ENCODE measurements at regions not wholly inside any gene's neighbourhood (a gene's known extent, or its start where the extent isn't known, plus 50 kb on each side); places are given as distances from the start of the nearest gene placed in this dataset.

DNA sequence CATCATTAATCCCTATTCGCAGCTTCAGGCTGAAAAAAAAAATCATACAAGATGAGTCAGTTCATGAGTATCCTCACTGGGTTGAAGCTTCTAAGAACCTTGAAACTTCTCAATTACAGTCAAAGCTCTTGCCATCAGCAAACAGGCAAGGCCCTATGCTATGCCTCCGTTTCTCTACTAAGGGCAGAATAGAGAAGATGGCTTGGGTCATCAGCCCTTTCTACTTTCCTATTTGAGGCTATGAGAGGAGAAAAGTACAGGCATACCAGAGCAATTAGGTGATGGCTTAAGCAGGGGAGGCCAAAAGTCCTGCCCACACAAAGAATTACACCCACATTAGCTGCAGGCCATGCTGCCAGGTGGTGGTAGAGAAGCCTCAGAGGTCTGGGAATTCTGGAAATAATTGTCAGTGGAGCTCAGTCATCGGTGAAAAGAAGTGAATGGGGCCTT lies 89.0 kb downstream of the MRPL46 start:
- DNase-seq = no peak

GRCh38 chr15:88377509-88377908 lies 89.7 kb downstream of the MRPL46 start:
- DNase-seq = no peak

- no peak for DNase-seq
These were observed 90.5 kb downstream of the MRPL46 start for GRCh38 chr15:88376574-88377174.

GRCh38 chr15:88375234-88375927 lies 91.8 kb downstream of the MRPL46 start:
- DNase-seq = no peak

DNA sequence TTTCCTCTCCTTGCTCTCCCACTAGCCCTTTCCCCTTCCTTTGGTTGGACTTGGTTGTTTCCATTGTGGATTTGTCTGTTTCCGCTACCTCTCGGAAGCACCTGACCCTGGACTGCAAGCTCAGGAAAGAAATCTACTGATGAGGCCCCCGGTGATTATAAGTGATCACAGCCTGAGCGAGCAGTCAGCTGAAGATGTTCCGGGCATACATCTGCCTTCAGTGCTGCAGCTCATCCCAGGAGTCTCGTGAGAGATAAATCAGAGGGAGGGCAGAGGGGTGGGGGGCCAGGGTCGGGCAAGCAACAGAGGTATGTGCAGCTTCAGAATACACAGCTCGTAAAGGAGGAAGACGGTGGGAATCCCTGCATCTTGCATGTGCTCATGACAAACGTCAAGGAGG lies 102.1 kb downstream of the MRPL46 start:
- no peak for DNase-seq

- DNase-seq = no peak
These were observed 92.2 kb upstream of the NTRK3 start for GRCh38 chr15:88348579-88349230.

- no peak for DNase-seq
These were observed 89.4 kb upstream of the NTRK3 start for GRCh38 chr15:88345962-88346361.

DNA sequence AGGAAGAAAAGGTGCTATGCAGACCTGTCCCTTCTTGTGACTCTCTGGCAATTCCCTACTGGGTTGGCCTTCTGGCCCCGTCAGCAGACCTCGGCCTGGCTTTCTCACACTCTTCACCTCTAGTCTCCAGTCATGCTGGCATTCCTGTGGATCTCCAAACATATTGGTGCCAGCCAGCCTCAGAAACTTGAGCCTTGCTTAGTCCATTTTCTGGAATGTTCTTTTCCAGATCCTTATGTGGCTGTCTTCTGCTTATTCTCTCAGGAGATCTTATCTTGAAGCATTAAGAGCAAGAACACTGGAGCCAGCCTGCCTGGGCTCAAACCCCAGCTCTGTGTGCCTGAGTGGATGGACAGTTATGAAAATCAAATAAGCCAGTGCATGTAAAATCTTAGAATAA lies 88.2 kb upstream of the NTRK3 start:
- DNase-seq = no peak

DNA sequence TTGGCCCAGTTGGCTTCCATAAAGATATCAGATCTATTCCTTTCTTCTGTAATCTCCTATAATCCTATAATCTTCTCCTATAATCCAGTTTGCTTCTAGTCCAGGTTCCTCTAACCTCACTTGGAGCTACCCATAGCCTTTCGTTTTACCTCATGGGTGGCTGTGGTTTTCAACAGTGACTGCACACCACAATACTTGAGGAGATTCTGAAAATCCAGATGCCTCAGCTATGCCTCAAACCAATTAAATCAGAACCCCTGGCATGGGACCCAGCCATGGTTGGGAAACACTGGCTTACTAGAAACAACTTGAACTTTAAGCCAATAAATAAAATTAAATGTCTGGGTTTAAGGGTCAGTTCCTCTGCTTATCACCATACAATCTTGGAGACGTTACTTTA lies 86.1 kb upstream of the NTRK3 start:
- DNase-seq = no peak

- DNase-seq = no peak
These were observed 85.1 kb upstream of the NTRK3 start for GRCh38 chr15:88341653-88342052.

- no peak for DNase-seq
These were observed 84.5 kb upstream of the NTRK3 start for GRCh38 chr15:88341006-88341405.

- DNase-seq = no peak
These were observed 81.5 kb upstream of the NTRK3 start for GRCh38 chr15:88337993-88338392.

DNA sequence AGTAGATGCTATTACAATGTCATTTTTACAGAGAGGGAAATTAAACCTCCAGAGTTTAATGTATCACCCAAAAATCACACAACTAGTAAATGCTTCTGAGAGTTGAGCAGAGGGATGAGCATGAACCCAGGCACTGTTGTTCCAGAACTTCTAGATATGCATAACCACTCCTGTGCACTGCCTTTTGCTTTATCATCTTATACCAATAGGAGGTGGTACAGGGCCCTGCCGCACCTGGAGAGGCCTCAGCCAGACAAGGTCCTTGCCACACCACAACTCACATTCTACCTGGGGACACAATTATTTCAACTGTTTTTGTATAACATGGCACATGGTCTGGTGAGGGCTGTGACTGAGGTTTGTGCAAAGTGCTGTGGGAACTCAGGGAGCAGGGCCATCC lies 78.5 kb upstream of the NTRK3 start:
- no peak for DNase-seq

GRCh38 chr15:88334436-88334835 lies 77.9 kb upstream of the NTRK3 start:
- no peak for DNase-seq

DNA sequence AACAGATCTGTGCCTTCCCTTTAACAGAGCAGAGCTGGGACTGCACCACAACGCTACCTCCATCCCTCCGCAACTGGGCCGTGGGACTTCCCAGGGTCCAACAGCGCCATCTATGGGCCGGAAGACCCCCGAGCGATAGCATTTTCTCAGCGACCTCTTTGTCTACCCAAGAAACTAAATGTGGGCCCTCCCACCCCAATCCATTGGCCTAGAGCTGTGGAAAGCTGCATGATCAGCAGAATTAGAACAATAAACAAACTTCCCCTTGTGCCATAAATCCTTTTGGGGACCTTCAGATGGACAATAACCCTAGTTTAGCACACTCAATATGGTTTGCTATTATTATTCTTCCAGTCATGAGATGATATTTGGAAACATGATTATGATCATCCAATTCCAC lies 74.8 kb upstream of the NTRK3 start:
- DNase-seq = peak; percentile 6

DNA sequence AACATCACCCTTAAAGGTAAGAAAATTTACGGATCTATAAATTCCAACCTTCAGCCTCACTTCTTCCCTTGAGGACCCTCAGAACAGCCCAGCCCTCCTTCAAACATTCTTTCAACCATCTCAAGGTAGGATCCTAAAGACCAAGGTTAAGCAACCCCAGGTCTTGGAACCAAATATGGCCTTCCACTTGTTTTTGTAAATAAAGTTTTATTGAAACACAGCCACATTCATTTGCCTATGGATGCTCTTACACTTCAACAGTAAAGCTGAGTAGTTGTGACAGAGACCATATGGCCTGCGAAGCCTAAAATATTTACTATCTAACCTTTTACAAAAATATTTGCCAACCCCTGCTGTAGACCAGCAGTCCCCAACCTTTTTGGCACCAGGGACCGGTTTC lies 70.4 kb upstream of the NTRK3 start:
- DNase-seq = no peak

- DNase-seq = no peak
These were observed 68.2 kb upstream of the NTRK3 start for GRCh38 chr15:88324741-88325065.

DNA sequence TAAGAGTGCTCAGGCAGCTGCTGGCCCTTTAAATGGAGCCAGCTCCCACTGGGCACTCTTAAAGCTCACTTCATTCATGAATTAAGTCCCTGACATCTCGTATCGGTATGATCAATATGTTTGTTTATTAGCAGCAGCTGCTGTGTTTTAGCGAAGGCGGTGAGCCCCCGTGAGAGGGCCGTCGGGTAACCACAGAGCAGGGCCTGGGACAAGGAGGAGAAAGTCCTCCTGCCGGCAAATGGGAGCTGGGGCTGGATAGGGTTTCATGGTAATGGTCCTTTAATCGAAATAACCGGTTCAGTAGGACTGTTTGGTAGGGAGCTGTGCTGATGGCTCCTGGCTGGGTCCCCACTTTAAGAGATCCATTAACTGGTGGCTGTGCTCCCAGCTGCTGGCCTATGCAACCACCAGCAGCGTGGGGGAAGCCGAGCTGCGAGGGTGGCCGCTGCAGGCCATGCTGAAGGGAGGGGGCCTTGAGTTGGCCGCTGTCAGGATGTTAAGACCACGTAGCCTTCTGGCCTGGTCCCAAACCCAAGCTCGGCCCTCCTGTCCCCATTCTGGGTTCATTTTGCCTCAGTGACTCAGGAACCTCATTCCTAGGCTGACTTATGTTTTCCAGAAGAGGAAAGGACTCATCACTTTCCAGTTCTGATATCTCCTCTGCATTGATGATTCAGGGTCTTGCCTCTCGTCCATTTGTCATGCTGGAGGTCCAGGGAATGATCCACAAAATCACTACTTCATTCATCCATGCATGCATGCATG lies 67.6 kb upstream of the NTRK3 start:
- no peak for DNase-seq

- DNase-seq = no peak
These were observed 66.9 kb upstream of the NTRK3 start for GRCh38 chr15:88323468-88323867.

GRCh38 chr15:88322461-88322860 lies 65.9 kb upstream of the NTRK3 start:
- no peak for DNase-seq

DNA sequence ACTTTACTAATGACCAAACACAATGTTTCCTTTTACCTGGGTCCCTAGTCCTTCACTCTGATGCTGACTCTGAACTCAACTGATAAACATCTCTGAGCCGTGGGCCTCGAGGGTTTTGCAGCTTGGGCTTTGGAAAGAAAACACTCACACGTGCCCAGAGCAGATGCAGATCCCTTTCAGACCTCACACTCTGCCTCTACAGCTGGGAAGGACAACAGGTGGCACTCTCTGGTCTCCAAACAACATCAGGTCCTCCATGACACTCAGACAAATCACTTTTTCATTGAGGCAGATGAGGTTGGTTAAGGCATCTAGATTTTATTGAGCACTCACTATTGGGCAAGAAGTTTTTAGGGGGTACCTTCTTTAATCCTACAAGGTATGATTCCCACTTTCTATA lies 64.7 kb upstream of the NTRK3 start:
- no peak for DNase-seq

DNA sequence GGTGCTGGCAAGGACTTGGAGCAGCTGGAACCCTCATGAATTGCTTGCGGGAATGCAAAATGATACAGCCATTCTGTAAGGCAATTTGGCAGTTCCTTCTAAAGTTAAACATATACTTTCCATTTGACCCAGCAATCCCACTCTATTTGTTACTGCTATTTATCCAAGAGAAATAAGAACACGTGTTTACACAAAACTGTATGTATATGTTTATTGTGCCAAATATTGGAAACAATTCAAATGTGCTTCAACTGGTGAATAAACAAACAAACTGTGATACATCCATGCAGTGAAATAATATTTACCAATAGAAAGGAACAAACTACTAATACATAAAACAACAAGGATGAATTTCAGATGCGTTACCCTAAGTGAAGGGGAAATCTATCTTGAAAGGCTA lies 60.0 kb upstream of the NTRK3 start:
- no peak for DNase-seq

DNA sequence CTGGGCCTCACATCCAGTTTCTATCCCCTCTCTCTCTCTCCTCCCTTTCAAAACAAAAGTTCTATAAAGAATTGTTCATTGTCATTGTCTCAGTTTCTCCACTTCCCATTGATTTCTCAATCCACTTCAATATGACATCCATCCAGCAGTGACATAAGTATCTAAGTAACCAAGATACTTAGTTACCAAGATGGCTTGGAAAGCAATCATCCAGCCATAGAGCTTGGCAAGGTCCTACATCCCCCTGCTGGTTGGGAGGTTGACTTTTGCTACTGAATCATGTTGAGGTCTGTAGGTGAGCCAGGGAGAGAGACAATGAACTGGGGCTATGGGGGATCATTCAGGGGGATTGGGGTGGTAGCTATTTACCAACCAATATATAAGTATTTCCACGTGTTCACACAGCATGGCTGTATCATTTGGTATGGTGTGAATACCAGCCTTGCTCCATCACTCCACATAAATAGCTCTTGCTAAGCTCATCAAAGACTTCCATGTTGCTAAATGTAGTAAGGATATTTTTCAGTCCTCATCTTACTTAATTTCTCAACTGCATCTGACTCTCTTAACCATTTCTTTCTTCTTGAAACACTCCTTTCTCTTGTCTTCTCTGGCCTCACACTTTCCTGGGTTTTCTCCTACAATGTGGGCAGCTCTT lies 58.8 kb upstream of the NTRK3 start:
- DNase-seq = no peak

Data from MV-4-11 (cell line).